HG02678 (cell line): ENCODE measurements at regions not wholly inside any gene's neighbourhood (a gene's known extent, or its start where the extent isn't known, plus 50 kb on each side); places are given as distances from the start of the nearest gene placed in this dataset.

ENCODE experiments used
- ATAC-seq: cut with Tn5 transposase; IDR thresholded peaks from one replicate; pipeline ENCODE4 v1.9.1; 2021; ENCODE audit warnings: mild to moderate bottlenecking, moderate library complexity; ENCODE audit not compliant: unreplicated experiment

- ATAC-seq = no peak
Measured at GRCh38 chr9:82675102-82675501, 387.8 kb downstream of the RASEF start.

- ATAC-seq = no peak
Measured at GRCh38 chr9:82675605-82676004, 387.3 kb downstream of the RASEF start.

GRCh38 chr9:82677086-82677485 lies 385.9 kb downstream of the RASEF start:
- no peak for ATAC-seq

GRCh38 chr9:82679472-82679871 lies 383.5 kb downstream of the RASEF start:
- ATAC-seq = no peak

- no peak for ATAC-seq
Measured at GRCh38 chr9:82680179-82680935, 382.6 kb downstream of the RASEF start.

- ATAC-seq = no peak
Measured at GRCh38 chr9:82681809-82682208, 381.1 kb downstream of the RASEF start.

GRCh38 chr9:82682431-82682830 lies 380.5 kb downstream of the RASEF start:
- no peak for ATAC-seq

GRCh38 chr9:82695704-82696103 lies 367.2 kb downstream of the RASEF start:
- no peak for ATAC-seq

GRCh38 chr9:82706786-82707185 lies 356.2 kb downstream of the RASEF start:
- ATAC-seq = no peak

GRCh38 chr9:82716821-82717220 lies 346.1 kb downstream of the RASEF start:
- ATAC-seq = no peak

- ATAC-seq = no peak
Measured at GRCh38 chr9:82720515-82720914, 342.4 kb downstream of the RASEF start.

GRCh38 chr9:82721593-82721992 lies 341.3 kb downstream of the RASEF start:
- ATAC-seq = no peak

- no peak for ATAC-seq
Measured at GRCh38 chr9:82722051-82722450, 340.9 kb downstream of the RASEF start.

- ATAC-seq = no peak
Measured at GRCh38 chr9:82722561-82722960, 340.4 kb downstream of the RASEF start.

- no peak for ATAC-seq
Measured at GRCh38 chr9:82726424-82727276, 336.3 kb downstream of the RASEF start.

GRCh38 chr9:82729141-82729540 lies 333.8 kb downstream of the RASEF start:
- ATAC-seq = no peak

- ATAC-seq = no peak
Measured at GRCh38 chr9:82729991-82730589, 332.9 kb downstream of the RASEF start.

GRCh38 chr9:82732928-82733327 lies 330.0 kb downstream of the RASEF start:
- no peak for ATAC-seq

GRCh38 chr9:82736126-82736525 lies 326.8 kb downstream of the RASEF start:
- ATAC-seq = no peak

- ATAC-seq = no peak
Measured at GRCh38 chr9:82736701-82737100, 326.2 kb downstream of the RASEF start.

- no peak for ATAC-seq
Measured at GRCh38 chr9:82745919-82746318, 317.0 kb downstream of the RASEF start.

GRCh38 chr9:82750411-82750913 lies 312.5 kb downstream of the RASEF start:
- ATAC-seq = no peak
